ENCODE measurements at regions not wholly inside any gene's neighbourhood (a gene's known extent, or its start where the extent isn't known, plus 50 kb on each side); places are given as distances from the start of the nearest gene placed in this dataset.

DNA sequence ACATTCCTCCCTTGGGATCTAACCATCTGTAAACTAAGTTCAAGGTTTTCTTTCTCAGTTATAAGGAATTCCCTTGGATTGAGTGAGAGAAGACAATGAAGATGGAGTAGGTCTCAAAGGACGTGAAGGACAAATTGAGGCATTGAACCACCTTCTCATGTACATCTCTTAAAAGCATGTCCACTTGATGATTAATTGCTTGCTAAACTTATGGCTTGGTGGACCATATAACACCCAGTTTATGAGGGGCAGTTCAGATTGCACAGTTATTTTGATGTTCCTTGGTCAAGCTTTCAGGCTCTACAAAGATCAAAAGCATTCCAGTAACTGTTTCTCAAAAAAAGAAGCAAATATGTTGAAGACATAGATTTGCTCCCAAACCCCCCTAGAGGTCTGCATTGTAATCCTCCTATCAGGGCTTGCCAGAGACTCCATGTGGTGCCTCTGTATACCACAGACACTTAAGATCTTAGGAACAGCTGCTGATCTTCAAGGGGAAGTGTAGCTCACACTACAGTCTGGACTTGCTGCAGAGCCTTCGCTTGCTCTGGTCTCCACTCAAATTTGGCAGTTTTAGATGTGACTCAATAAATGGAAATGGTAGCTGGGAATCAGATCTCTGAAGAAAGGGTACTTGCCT lies 56.9 kb upstream of the ALDH1A1 start:
- DNase-seq (ENCODE audit: low read depth): no peak
- TF ChIP-seq CTCF (IDR thresholded peaks at IDR 0.05; ENCODE audit: insufficient read depth, low read length, poor library complexity, severe bottlenecking): no peak
- no peaks in the 10 kb centered on the region for H3K27me3 ChIP-seq (ENCODE audit: control insufficient read depth, insufficient read depth, low read length)
- H3K4me3 ChIP-seq (ENCODE audit: low read depth, low read length): no peak overlapping the region
- no peaks in the 10 kb centered on the region for H3K36me3 ChIP-seq (ENCODE audit: control insufficient read depth, insufficient read depth, low read length)

DNA sequence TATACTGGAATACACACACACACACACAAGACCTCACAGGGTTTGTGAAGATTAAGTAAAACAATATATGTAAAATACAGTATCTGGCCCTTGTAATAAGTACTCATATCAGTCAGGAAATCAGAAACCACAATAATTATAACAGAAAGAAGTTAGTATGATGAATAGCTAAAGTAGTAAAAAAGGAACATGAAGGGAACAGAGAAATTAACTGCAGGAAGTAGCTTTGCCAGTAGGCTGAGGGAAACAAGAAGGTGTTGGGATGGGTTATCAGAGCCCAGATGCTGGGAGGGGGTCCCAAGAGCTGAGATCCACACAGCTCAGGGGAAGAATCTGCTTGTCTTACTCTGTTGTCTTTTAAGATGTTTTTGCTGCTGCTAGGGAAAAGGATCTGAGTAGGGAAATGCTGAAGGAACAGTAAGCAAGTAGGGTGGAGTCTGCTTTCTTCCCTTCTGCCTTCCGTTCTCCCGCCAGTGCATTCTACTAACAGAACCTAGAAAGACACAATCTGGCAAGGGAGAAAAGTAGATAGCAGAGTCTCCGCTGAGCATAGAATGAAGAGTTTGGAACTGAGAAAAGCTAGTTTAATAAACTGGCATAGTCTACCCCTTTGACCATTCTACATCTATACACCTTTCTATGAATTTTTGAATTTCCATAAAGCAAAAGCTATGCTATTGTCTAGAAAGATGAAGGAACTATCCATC lies 55.3 kb upstream of the ALDH1A1 start:
- H3K4me3 ChIP-seq (ENCODE audit: low read depth, low read length): no peak overlapping the region
- H3K27me3 ChIP-seq (ENCODE audit: control insufficient read depth, insufficient read depth, low read length): no peaks in the 10 kb centered on the region
- no peaks in the 10 kb centered on the region for H3K36me3 ChIP-seq (ENCODE audit: control insufficient read depth, insufficient read depth, low read length)
- DNase-seq (ENCODE audit: low read depth): no peak
- no peak for TF ChIP-seq CTCF (IDR thresholded peaks at IDR 0.05; ENCODE audit: insufficient read depth, low read length, poor library complexity, severe bottlenecking)

- Histone ChIP-seq H3K36me3 (ENCODE audit: control insufficient read depth, insufficient read depth, low read length) (no peaks in the 10 kb centered on the region), H3K4me3 (ENCODE audit: low read depth, low read length) (no peak overlapping the region), H3K27me3 (ENCODE audit: control insufficient read depth, insufficient read depth, low read length) (no peaks in the 10 kb centered on the region)
- TF ChIP-seq CTCF (IDR thresholded peaks at IDR 0.05; ENCODE audit: insufficient read depth, low read length, poor library complexity, severe bottlenecking): no peak
- DNase-seq (ENCODE audit: low read depth): no peak
These were observed 54.1 kb upstream of the ALDH1A1 start for GRCh38 chr9:73006986-73007385.
